ENCODE measurements at regions not wholly inside any gene's neighbourhood (a gene's known extent, or its start where the extent isn't known, plus 50 kb on each side); places are given as distances from the start of the nearest gene placed in this dataset.

DNA sequence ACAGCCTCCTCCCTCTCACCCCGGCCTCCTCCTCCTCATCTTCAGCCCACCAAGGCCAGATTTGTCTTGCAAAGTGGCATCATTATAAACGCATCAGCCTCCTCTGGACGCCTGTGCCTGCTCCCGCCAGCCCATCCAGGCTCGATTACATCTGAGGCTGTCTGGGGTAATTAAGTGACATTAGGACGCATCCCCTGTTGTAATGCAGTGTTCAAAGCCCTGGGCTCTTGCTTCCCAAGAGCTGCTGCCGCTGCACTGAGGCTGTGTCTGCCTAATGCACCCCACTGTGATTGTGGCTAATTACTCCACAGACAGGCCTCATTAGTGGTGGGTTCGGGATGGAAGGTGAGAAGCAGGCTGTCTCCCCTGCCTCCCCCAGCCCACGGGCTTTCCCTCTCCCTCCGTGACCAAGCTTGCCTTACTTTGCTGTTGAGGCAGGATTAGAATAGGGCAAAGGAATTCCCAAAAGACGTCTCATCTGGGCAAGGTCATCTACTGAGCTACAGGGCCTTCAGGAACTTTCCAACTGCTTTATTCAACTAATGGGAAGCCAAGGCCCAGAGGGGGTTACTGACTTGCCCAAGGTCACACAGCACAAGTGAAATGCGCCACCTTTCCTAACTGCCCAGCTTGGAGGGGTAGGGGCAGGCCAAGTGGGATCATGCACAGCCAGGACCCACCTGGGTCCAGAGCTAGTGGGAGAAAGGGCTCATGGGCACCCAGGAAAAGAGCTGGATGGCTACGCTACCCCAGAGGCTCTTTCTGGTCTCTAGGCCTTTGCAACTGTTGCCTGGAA, 66.2 kb upstream of the PCBD1 start:
- Histone ChIP-seq H3K4me3 (ENCODE audit: low read depth, low read length) (no peak overlapping the region), H2AFZ (ENCODE audit: low read length, unreplicated experiment) (no peak overlapping the region), H3K36me3 (ENCODE audit: insufficient read depth, low read length) (no peaks in the 10 kb centered on the region), H3K27me3 (ENCODE audit: insufficient read depth, low read length) (peaks cover 87% of the 10 kb centered on the region), H3K27ac (ENCODE audit: low read depth, low read length) (no peak overlapping the region), H3K79me2 (ENCODE audit: control insufficient read depth, insufficient read depth, low read length, unreplicated experiment) (no peaks in the 10 kb centered on the region), H3K4me1 (ENCODE audit: control insufficient read depth, insufficient read depth, low read length, unreplicated experiment) (no peaks in the 10 kb centered on the region)

DNA sequence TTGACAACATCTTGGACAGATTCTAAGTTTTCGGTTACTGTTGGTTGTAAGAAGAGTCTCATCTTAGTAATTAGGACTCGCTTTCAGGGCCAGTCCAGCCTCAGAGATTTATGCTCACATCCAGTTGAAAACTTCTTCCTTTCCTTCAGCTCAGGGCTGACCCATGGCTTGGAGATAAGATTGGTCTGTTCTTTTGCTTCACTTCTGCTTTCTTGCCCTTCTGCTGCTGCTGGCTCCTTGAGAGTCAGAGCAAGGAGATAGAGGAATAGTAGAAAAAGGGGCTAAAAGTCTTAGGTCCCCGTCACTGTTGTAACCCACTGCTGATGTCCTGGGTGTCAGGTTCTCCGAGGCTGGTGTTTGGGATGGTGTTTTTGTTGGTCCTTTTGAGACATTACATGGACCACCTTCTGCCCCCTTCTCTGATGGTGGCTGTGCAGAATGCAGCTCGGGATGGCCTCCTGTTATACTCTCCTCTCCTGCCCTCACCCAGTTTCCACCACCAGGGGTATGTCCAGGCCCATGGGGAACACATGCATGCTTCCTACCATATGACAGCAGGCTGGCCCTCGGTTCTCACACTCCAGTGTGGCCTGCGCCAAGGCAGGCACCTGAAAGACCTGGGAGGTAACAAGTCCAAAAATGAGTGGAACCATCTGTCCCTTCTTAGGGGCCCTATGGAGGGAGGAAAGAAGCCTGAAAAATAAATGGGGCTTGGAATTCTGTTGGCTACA, 67.8 kb upstream of the PCBD1 start:
- no peak overlapping the region for H3K27ac ChIP-seq (ENCODE audit: low read depth, low read length)
- no peak overlapping the region for H2AFZ ChIP-seq (ENCODE audit: low read length, unreplicated experiment)
- peaks cover 74% of the 10 kb centered on the region for H3K27me3 ChIP-seq (ENCODE audit: insufficient read depth, low read length)
- no peaks in the 10 kb centered on the region for H3K79me2 ChIP-seq (ENCODE audit: control insufficient read depth, insufficient read depth, low read length, unreplicated experiment)
- no peak overlapping the region for H3K4me3 ChIP-seq (ENCODE audit: low read depth, low read length)
- H3K4me1 ChIP-seq (ENCODE audit: control insufficient read depth, insufficient read depth, low read length, unreplicated experiment), result no peaks in the 10 kb centered on the region
- H3K36me3 ChIP-seq (ENCODE audit: insufficient read depth, low read length), result no peaks in the 10 kb centered on the region

DNA sequence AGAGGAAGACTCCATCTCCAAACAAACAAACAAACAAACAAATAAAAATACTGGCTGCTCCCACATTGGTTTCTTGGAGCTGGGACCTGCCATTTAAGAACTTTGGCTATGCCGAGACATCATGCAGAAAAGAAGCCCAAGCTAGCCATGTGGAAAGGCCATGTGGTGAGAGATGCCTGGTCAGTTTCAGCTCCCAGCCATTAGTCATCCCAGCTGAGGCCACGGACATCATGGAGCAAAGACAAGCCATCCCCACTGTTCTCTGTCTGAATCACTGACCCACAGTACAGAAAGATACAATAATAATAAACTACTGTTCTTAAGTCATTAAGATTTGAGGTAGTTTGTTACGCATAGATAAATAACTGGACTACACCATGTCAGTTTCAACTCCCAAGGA, 70.0 kb upstream of the PCBD1 start:
- Histone ChIP-seq H3K36me3 (ENCODE audit: insufficient read depth, low read length) (no peaks in the 10 kb centered on the region), H3K4me1 (ENCODE audit: control insufficient read depth, insufficient read depth, low read length, unreplicated experiment) (no peaks in the 10 kb centered on the region), H3K79me2 (ENCODE audit: control insufficient read depth, insufficient read depth, low read length, unreplicated experiment) (no peaks in the 10 kb centered on the region), H3K27me3 (ENCODE audit: insufficient read depth, low read length) (peaks cover 68% of the 10 kb centered on the region), H3K27ac (ENCODE audit: low read depth, low read length) (no peak overlapping the region), H2AFZ (ENCODE audit: low read length, unreplicated experiment) (no peak overlapping the region), H3K4me3 (ENCODE audit: low read depth, low read length) (no peak overlapping the region)

DNA sequence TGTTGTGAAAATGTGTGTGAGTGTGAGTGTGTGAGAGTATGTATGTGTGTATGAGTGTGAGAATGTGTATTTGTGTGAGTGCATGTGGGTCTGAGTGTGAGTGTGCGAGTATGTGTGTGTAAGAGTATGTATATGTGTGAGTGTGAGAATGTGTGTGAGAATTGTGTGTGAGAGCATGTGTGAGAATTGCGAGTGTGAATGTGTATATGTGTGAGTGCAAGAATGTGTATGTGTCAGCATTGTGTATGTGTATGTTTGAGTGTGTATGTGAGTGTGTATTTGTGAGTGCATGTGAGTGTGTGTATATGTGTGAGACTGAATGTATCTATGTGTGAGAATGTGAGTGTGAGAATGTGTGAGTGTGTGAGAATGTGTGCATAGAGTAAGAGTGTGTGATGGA, 72.0 kb upstream of the PCBD1 start:
- Histone ChIP-seq H3K27ac (ENCODE audit: low read depth, low read length) (no peak overlapping the region), H3K36me3 (ENCODE audit: insufficient read depth, low read length) (no peaks in the 10 kb centered on the region), H3K79me2 (ENCODE audit: control insufficient read depth, insufficient read depth, low read length, unreplicated experiment) (no peaks in the 10 kb centered on the region), H3K4me3 (ENCODE audit: low read depth, low read length) (no peak overlapping the region), H3K27me3 (ENCODE audit: insufficient read depth, low read length) (peaks cover 64% of the 10 kb centered on the region), H3K4me1 (ENCODE audit: control insufficient read depth, insufficient read depth, low read length, unreplicated experiment) (no peaks in the 10 kb centered on the region), H2AFZ (ENCODE audit: low read length, unreplicated experiment) (no peak overlapping the region)

- H3K4me3 ChIP-seq (ENCODE audit: low read depth, low read length), result no peak overlapping the region
- H3K27ac ChIP-seq (ENCODE audit: low read depth, low read length), result no peak overlapping the region
- H3K36me3 ChIP-seq (ENCODE audit: insufficient read depth, low read length), result no peaks in the 10 kb centered on the region
- H3K4me1 ChIP-seq (ENCODE audit: control insufficient read depth, insufficient read depth, low read length, unreplicated experiment), result no peaks in the 10 kb centered on the region
- peaks cover 57% of the 10 kb centered on the region for H3K27me3 ChIP-seq (ENCODE audit: insufficient read depth, low read length)
- no peak overlapping the region for H2AFZ ChIP-seq (ENCODE audit: low read length, unreplicated experiment)
- no peaks in the 10 kb centered on the region for H3K79me2 ChIP-seq (ENCODE audit: control insufficient read depth, insufficient read depth, low read length, unreplicated experiment)
These were observed 72.6 kb upstream of the PCBD1 start for GRCh38 chr10:70960783-70961570.

DNA sequence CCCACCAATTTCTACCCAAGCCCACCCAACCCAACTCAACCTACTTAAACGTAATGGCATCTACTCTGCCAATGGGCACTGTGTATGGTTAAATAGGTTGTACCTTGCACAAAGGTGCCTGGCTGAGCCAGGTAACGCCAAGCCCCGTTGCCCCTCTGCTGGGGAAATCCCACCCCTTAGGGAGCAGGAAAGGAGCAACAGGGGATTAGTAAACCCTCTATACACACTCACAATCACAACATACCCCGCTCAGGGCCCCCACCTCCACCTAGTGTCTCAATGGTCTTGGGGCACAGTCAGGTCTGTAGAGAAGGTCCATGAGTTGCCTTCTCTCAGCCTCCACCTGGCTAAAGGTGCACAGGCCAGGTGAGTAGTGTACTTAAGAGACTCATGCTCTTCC, 74.3 kb upstream of the PCBD1 start:
- Histone ChIP-seq H3K79me2 (ENCODE audit: control insufficient read depth, insufficient read depth, low read length, unreplicated experiment) (no peaks in the 10 kb centered on the region), H3K4me1 (ENCODE audit: control insufficient read depth, insufficient read depth, low read length, unreplicated experiment) (no peaks in the 10 kb centered on the region), H3K4me3 (ENCODE audit: low read depth, low read length) (no peak overlapping the region), H3K27me3 (ENCODE audit: insufficient read depth, low read length) (peaks cover 40% of the 10 kb centered on the region), H2AFZ (ENCODE audit: low read length, unreplicated experiment) (no peak overlapping the region), H3K27ac (ENCODE audit: low read depth, low read length) (no peak overlapping the region), H3K36me3 (ENCODE audit: insufficient read depth, low read length) (no peaks in the 10 kb centered on the region)

GRCh38 chr10:70963271-70963670, 74.9 kb upstream of the PCBD1 start:
- Histone ChIP-seq H3K36me3 (ENCODE audit: insufficient read depth, low read length) (no peaks in the 10 kb centered on the region), H3K27me3 (ENCODE audit: insufficient read depth, low read length) (peaks cover 37% of the 10 kb centered on the region), H3K79me2 (ENCODE audit: control insufficient read depth, insufficient read depth, low read length, unreplicated experiment) (no peaks in the 10 kb centered on the region), H2AFZ (ENCODE audit: low read length, unreplicated experiment) (no peak overlapping the region), H3K27ac (ENCODE audit: low read depth, low read length) (no peak overlapping the region), H3K4me1 (ENCODE audit: control insufficient read depth, insufficient read depth, low read length, unreplicated experiment) (no peaks in the 10 kb centered on the region), H3K4me3 (ENCODE audit: low read depth, low read length) (no peak overlapping the region)

DNA sequence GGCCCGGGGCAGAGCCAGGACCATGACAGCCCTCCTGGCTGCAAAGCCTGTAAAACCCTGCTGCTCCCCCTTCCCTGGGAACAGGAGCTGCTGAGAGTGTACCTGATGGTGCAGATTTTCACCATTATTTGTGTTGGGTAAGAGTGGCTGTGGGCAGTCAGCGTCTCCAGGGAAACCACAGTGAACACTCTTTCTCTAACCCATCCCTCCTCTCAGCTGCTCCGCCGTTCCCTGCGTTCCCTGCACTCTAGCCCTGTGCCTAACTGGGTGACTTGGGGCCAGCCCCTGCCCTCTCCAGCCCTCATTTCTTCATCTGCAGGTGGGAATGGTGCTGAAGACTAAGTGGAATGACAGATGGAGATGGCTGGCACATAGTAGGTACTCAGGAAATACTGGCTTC, 75.9 kb upstream of the PCBD1 start:
- Histone ChIP-seq H3K27ac (ENCODE audit: low read depth, low read length) (no peak overlapping the region), H3K36me3 (ENCODE audit: insufficient read depth, low read length) (no peaks in the 10 kb centered on the region), H3K4me3 (ENCODE audit: low read depth, low read length) (no peak overlapping the region), H3K27me3 (ENCODE audit: insufficient read depth, low read length) (peaks cover 32% of the 10 kb centered on the region), H2AFZ (ENCODE audit: low read length, unreplicated experiment) (no peak overlapping the region), H3K79me2 (ENCODE audit: control insufficient read depth, insufficient read depth, low read length, unreplicated experiment) (no peaks in the 10 kb centered on the region), H3K4me1 (ENCODE audit: control insufficient read depth, insufficient read depth, low read length, unreplicated experiment) (no peaks in the 10 kb centered on the region)

DNA sequence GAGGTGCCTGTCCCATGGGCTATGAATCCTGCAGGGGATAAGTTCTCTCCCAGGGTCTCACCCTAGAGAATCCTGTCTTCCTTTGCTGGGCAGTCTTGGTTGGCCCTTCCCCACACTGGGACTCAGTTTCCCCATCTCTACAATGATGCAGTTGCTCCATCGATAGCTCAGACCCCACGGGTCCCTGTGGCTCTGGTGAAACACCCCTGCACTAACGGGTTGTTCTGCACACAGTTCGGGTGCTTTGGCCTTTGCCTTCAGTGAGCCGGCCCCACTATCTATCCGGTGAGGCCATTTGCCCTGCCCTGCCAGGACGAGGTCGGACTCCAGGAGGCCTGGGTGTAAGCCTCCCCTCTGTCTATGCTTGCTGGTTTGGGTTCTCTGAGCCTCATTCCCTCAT, 76.5 kb upstream of the PCBD1 start:
- Histone ChIP-seq H3K4me3 (ENCODE audit: low read depth, low read length) (no peak overlapping the region), H3K36me3 (ENCODE audit: insufficient read depth, low read length) (no peaks in the 10 kb centered on the region), H3K27ac (ENCODE audit: low read depth, low read length) (no peak overlapping the region), H3K79me2 (ENCODE audit: control insufficient read depth, insufficient read depth, low read length, unreplicated experiment) (no peaks in the 10 kb centered on the region), H3K4me1 (ENCODE audit: control insufficient read depth, insufficient read depth, low read length, unreplicated experiment) (no peaks in the 10 kb centered on the region), H2AFZ (ENCODE audit: low read length, unreplicated experiment) (no peak overlapping the region), H3K27me3 (ENCODE audit: insufficient read depth, low read length) (peaks cover 35% of the 10 kb centered on the region)

DNA sequence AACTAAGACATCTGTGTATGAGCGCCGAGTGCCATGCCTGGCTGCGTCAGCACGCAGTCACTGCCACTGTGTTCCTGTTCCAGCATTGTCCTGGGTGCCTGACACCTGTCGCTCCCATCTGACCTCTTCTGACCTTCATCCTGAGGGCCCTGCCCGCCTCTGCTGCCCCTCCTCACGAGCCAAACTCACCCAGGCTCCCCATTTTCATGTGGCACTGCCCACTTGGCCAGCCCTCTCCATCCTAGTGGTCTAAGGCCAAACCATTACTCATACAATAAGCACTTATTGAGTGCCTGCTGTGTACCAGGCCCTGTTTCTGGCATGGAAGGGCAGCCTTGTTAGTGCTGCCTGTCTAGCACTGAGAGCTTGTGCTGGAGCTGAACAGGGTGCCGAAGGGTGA, 77.2 kb upstream of the PCBD1 start:
- Histone ChIP-seq H3K4me1 (ENCODE audit: control insufficient read depth, insufficient read depth, low read length, unreplicated experiment) (no peaks in the 10 kb centered on the region), H2AFZ (ENCODE audit: low read length, unreplicated experiment) (no peak overlapping the region), H3K27ac (ENCODE audit: low read depth, low read length) (no peak overlapping the region), H3K36me3 (ENCODE audit: insufficient read depth, low read length) (no peaks in the 10 kb centered on the region), H3K4me3 (ENCODE audit: low read depth, low read length) (no peak overlapping the region), H3K27me3 (ENCODE audit: insufficient read depth, low read length) (peaks cover 41% of the 10 kb centered on the region), H3K79me2 (ENCODE audit: control insufficient read depth, insufficient read depth, low read length, unreplicated experiment) (no peaks in the 10 kb centered on the region)

Data from ACC112 (cell line).